GM12891 (cell line): ENCODE measurements at regions not wholly inside any gene's neighbourhood (a gene's known extent, or its start where the extent isn't known, plus 50 kb on each side); places are given as distances from the start of the nearest gene placed in this dataset.

Source experiments
- DNase-seq: peaks from one replicate; pipeline ENCODE4 v3.0.0; 2011; ENCODE audit warnings: low spot score; ENCODE audit not compliant: insufficient read length
- FAIRE-seq: peaks from 2 replicates; lab custom pipeline; 2011; peaks lifted over from hg19 to GRCh38; lab: Jason Lieb, UNC
- PAX5 ChIP-seq: IDR thresholded peaks from 2 replicates; pipeline ENCODE4 v1.6.1; 2011; ENCODE audit warnings: low read length, moderate library complexity, mild to moderate bottlenecking; ENCODE audit not compliant: insufficient read depth, severe bottlenecking
- POLR2A ChIP-seq: IDR thresholded peaks from 2 replicates; pipeline ENCODE4 v1.6.1; 2011; ENCODE audit warnings: low read depth, low read length, control low read depth
- POLR2AphosphoS5 ChIP-seq: IDR thresholded peaks from 2 replicates; pipeline ENCODE4 v1.6.1; 2011; ENCODE audit warnings: low read depth, low read length, control low read depth
- POU2F2 ChIP-seq: IDR thresholded peaks from 2 replicates; pipeline ENCODE4 v1.6.1; 2011; ENCODE audit warnings: low read depth, mild to moderate bottlenecking, control low read depth, low read length, moderate library complexity
- SPI1 ChIP-seq: IDR thresholded peaks from 2 replicates; pipeline ENCODE4 v1.6.1; 2011; ENCODE audit warnings: low read depth, low read length, control low read depth
- TAF1 ChIP-seq: IDR thresholded peaks from 2 replicates; pipeline ENCODE4 v1.6.1; 2011; ENCODE audit warnings: low read depth, low read length, control low read depth

DNA sequence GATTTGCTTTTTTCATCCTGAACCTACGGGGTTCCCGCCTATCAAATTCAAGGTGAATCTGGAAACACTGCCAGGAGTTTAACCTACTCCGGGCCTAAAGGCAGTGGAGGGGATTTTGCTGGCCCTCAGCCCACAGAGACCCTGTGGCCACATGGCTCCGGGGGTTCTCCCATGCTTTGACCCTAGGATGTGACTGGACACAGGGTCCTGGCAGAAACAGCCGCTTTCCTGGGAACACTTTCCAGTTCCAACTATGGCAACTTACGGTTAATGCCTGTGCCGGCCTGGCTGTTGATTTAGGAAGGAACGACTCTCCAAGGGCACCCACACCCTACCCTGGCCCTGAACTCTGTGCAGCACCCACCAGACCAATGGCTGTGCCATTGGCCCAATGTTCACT lies 141.7 kb upstream of the RPS6KA2 start:
- TF ChIP-seq POLR2A (no peak), PAX5 (no peak), SPI1 (no peak), TAF1 (no peak), POLR2AphosphoS5 (no peak), POU2F2 (no peak)
- DNase-seq (no peak), FAIRE-seq (no peak)

DNA sequence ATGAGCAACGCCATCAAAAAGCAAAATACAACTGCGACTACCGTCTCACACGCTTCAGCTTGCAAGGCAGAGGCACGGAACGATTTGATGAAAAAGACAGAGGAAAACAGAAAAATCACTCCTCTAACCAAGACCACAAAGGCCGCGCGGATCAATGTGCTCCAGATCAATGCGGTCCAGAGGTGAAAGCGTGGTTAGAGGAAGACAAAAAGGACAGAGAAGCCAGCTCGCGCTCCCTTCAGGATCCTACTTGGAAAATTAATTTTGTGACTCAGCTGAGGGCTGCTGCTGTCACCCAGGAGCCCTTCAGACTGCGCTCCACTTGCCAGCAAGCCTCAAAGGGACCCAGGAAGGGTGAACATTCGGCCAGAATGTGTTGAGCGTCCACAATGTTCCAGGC lies 140.2 kb upstream of the RPS6KA2 start:
- no peak for FAIRE-seq
- DNase-seq: no peak
- no peak for TF ChIP-seq POU2F2
- no peak for TF ChIP-seq SPI1
- no peak for TF ChIP-seq POLR2AphosphoS5
- no peak for TF ChIP-seq PAX5
- TF ChIP-seq POLR2A: no peak
- TF ChIP-seq TAF1: no peak

DNA sequence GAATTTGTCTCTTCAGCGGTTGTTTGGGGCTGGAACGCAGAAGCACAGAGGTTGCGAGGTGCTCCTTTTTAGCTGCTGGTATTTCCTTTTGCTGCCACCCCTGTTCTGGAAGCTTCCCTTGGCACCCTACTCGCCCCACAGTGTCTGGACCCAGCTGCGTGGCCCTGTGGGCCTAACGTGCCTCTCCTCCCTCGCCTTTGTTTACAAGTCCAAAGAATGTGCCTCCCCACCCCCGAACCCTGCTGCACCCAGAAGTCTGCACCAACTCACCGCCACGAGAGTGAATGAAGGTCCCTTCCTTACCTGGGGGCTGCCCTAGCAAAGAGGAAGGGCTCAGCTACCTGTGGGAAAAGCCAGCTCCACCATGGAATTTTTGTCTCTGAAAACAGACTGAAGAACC lies 139.7 kb upstream of the RPS6KA2 start:
- DNase-seq: no peak
- no peak for FAIRE-seq
- TF ChIP-seq PAX5 (no peak), POU2F2 (no peak), POLR2A (no peak), SPI1 (no peak), POLR2AphosphoS5 (no peak), TAF1 (no peak)

DNA sequence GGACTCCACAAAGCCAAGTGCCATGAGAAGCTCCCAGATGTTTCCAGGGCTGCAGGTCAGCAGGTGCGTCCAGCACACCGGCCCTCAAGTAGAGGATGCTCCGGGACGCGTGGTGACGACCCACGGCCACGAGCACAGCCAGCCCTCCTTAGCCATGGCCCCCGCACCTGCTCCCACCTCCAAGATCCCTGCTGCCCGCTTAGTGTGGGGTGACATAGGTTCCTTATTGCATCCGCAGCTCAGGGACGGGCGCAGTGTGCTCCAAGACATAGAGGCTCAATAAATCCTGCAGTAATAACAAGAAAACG lies 138.1 kb upstream of the RPS6KA2 start:
- no peak for TF ChIP-seq POLR2A
- no peak for TF ChIP-seq PAX5
- TF ChIP-seq SPI1: no peak
- TF ChIP-seq POLR2AphosphoS5: no peak
- no peak for TF ChIP-seq TAF1
- no peak for TF ChIP-seq POU2F2
- FAIRE-seq: no peak
- no peak for DNase-seq

DNA sequence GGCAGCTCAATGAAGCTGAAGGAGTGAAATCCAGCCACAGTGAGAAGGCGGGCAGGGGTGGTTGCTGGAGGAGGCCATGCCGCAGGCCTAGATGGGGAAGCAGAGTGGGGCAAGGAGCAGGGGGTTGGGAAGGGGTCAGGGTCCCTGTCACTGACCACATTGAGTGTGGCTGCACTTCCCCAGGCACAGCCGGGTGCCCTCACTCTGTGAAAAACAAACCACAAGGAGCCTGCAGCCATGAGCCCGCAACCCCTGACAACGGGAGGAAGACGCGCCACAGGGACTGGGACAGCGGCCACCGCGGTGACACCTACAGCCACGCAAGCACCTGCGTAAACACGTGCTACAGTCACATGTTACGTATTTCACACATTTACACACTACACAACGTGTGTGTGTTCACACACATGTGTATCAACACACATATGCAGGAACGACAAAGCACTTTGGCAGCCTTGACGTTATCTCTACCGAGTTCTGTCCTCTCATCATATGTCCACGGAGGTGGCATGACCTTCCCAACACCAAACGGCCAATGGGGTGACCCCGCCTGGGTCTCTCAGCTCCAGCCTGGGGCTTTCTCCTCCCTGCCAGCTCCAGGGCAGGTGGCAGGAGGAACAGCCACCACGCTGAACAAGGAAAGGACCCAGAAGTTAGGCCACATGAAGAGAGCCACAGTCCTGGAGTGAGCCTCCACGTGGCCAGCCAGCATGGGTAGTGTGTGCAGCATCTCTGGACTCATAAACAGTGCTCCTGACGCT lies 137.6 kb upstream of the RPS6KA2 start:
- DNase-seq (no peak), FAIRE-seq (no peak)
- no peak for TF ChIP-seq POU2F2

DNA sequence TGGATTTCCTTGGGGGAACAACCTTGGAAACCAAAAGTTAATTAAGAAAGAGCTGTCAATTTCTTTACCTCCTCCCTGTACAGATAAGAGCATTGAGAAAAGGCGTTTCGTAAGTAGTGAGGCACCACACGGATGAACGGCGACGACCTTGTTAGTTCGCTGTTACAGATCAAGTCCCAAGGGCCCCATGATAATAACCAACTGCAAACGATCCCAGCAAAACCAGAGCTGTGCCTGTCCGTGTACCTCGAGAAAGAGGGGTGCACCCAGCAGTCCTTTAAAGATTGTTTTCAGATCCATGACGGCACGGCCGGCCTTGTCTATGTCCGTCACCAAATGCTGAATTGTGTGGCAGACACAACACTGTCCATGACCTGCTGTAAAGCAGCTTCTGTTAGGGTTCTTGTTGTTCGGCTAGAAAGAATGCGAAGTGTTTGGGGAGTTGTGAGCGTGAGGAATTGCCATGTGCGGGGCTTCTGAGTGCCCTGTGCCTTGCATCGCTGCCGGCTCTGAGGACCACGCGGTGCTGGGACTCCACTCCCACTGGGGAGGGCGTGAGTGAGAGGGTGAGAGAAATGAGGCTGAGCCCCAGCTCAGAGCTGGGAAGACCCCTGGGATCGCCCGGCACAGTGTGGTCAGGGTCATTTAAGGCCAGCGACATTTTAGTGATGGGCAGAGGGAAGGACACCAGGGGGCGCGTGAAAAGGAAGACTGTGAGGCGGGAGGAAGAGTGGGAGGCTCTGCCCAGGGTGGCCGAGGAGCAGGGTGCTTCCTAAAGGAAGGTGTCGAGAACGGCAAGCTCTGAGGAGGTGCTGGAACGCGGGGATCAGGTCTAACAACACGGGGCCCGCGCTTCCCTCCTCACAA lies 136.8 kb upstream of the RPS6KA2 start:
- TF ChIP-seq TAF1 (no peak), SPI1 (no peak), POLR2A (no peak), PAX5 (no peak), POLR2AphosphoS5 (no peak), POU2F2 (no peak)
- FAIRE-seq (no peak), DNase-seq (no peak)

DNA sequence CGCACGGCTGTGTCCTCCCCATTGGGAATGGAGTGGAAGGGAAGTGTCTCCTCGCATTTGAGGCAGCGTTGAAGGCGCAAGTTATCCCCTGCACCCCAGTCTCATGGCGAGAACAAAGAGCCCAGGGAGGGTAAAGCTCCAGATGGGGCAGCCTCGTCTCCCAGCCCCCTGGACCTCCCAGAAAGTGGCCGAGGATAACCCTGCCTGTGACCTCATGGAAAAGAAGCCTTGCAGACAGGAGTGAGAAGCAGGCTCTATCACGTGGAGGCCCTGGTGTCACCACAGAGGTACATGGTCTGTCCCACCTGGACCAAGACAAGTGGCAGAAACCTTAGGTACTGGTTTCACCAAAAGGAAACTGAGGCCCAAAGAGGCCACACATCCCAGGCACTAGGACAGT lies 134.8 kb upstream of the RPS6KA2 start:
- no peak for DNase-seq
- no peak for FAIRE-seq
- TF ChIP-seq PAX5: no peak
- TF ChIP-seq TAF1: no peak
- TF ChIP-seq POLR2AphosphoS5: no peak
- no peak for TF ChIP-seq POU2F2
- no peak for TF ChIP-seq POLR2A
- no peak for TF ChIP-seq SPI1

DNA sequence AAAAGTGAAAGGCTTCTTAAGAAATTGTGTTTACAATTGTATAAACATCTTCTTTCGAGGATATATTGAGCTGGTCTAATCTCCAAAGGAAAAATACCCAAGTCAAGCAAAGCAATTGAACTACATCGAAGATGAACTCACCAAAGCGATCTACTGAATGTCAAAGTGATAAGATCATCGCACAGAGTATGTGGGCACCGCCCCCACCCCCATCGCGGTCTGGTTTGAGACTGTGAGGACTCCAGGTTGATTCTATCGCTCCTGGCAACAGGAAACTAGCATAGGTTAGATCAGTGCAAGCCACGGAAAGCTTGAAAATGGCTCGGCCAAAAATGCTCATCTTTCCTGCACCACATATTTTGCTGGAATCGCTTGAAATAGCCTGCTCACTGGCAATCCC lies 133.2 kb upstream of the RPS6KA2 start:
- no peak for TF ChIP-seq POU2F2
- TF ChIP-seq POLR2A: no peak
- no peak for TF ChIP-seq POLR2AphosphoS5
- no peak for TF ChIP-seq TAF1
- TF ChIP-seq PAX5: no peak
- no peak for TF ChIP-seq SPI1
- no peak for FAIRE-seq
- DNase-seq: no peak

DNA sequence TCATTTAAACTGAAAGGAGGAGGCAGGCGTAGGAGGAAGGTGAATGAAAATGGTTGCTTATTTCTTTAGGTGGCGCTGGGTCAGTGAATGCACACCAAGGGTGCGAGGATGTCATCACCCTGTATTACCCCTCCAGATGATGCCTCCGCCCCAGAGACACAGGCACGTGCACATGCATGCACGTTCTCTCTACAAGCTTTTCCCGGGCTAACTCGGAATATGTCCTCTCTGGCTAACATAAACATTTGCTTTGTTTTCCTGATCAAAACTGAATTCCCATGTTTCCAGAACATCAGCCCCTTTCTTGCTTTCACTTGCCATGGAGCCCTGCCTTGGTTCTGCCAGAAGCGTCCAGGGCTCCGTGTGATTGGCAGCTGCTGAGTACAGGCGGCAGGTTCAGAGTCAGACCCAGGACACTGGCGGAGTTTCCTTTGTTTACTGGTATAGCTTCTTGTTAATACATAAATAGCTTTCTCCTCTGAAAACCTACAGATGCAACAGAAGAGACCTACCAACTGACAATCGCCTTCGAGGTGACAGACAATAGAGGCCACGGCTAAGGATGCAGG lies 131.2 kb upstream of the RPS6KA2 start:
- TF ChIP-seq TAF1 (no peak), POLR2A (no peak), PAX5 (no peak), SPI1 (no peak), POLR2AphosphoS5 (no peak), POU2F2 (no peak)
- DNase-seq (no peak), FAIRE-seq (no peak)
